ENCODE measurements at regions not wholly inside any gene's neighbourhood (a gene's known extent, or its start where the extent isn't known, plus 50 kb on each side); places are given as distances from the start of the nearest gene placed in this dataset.

GRCh38 chr2:104583811-104584210 lies 270.1 kb upstream of the POU3F3 start:
- H3K27ac ChIP-seq = no peak overlapping the region
- H3K36me3 ChIP-seq = no peaks in the 10 kb centered on the region
- H3K4me3 ChIP-seq = no peak overlapping the region
- no peaks in the 10 kb centered on the region for H3K9me3 ChIP-seq
- DNase-seq (ENCODE audit: low spot score) (no peak), ATAC-seq (ENCODE audit: insufficient number of reproducible peaks, low FRiP score, low read depth) (no peak)
- no peaks in the 10 kb centered on the region for H3K4me1 ChIP-seq (ENCODE audit: control insufficient read depth in 1 of 2, low read depth in 2 of 2)
- no peak for TF ChIP-seq CTCF (IDR thresholded peaks at IDR 0.05)
- H3K27me3 ChIP-seq (replicated peaks; ENCODE audit: insufficient read depth) = no peaks in the 10 kb centered on the region

- Histone ChIP-seq H3K27me3 (replicated peaks; ENCODE audit: insufficient read depth) (no peaks in the 10 kb centered on the region), H3K4me1 (ENCODE audit: control insufficient read depth in 1 of 2, low read depth in 2 of 2) (no peaks in the 10 kb centered on the region), H3K9me3 (no peaks in the 10 kb centered on the region), H3K36me3 (no peaks in the 10 kb centered on the region), H3K27ac (no peak overlapping the region), H3K4me3 (no peak overlapping the region)
- ATAC-seq (ENCODE audit: insufficient number of reproducible peaks, low FRiP score, low read depth) (no peak), DNase-seq (ENCODE audit: low spot score) (no peak)
- no peak for TF ChIP-seq CTCF (IDR thresholded peaks at IDR 0.05)
Observed at GRCh38 chr2:104584393-104584792, 269.5 kb upstream of the POU3F3 start.

- no peak for DNase-seq (ENCODE audit: low spot score)
Observed at GRCh38 chr2:104595576-104595975, 258.3 kb upstream of the POU3F3 start.

GRCh38 chr2:104597942-104598341 lies 256.0 kb upstream of the POU3F3 start:
- no peaks in the 10 kb centered on the region for H3K27me3 ChIP-seq (replicated peaks; ENCODE audit: insufficient read depth)

More at GRCh38 chr2:104595576-104595975, 258.3 kb upstream of the POU3F3 start:
- Histone ChIP-seq H3K9me3 (peaks cover 3% of the 10 kb centered on the region), H3K27me3 (replicated peaks; ENCODE audit: insufficient read depth) (no peaks in the 10 kb centered on the region), H3K27ac (no peak overlapping the region), H3K4me1 (ENCODE audit: control insufficient read depth in 1 of 2, low read depth in 2 of 2) (no peaks in the 10 kb centered on the region), H3K4me3 (no peak overlapping the region), H3K36me3 (no peaks in the 10 kb centered on the region)
- ATAC-seq (ENCODE audit: insufficient number of reproducible peaks, low FRiP score, low read depth) = no peak
- no peak for TF ChIP-seq CTCF (IDR thresholded peaks at IDR 0.05)

GRCh38 chr2:104598636-104599035 lies 255.3 kb upstream of the POU3F3 start:
- no peak overlapping the region for H3K4me3 ChIP-seq
- DNase-seq (ENCODE audit: low spot score) = no peak
- H3K9me3 ChIP-seq = no peaks in the 10 kb centered on the region
- TF ChIP-seq CTCF (IDR thresholded peaks at IDR 0.05) = no peak
- H3K4me1 ChIP-seq (ENCODE audit: control insufficient read depth in 1 of 2, low read depth in 2 of 2) = no peaks in the 10 kb centered on the region
- H3K27ac ChIP-seq = no peak overlapping the region
- no peaks in the 10 kb centered on the region for H3K27me3 ChIP-seq (replicated peaks; ENCODE audit: insufficient read depth)
- H3K36me3 ChIP-seq = no peaks in the 10 kb centered on the region
- no peak for ATAC-seq (ENCODE audit: insufficient number of reproducible peaks, low FRiP score, low read depth)

More at GRCh38 chr2:104597942-104598341, 256.0 kb upstream of the POU3F3 start:
- Histone ChIP-seq H3K9me3 (no peaks in the 10 kb centered on the region), H3K4me3 (no peak overlapping the region), H3K4me1 (ENCODE audit: control insufficient read depth in 1 of 2, low read depth in 2 of 2) (no peaks in the 10 kb centered on the region), H3K36me3 (no peaks in the 10 kb centered on the region), H3K27ac (no peak overlapping the region)
- ATAC-seq (ENCODE audit: insufficient number of reproducible peaks, low FRiP score, low read depth) (no peak), DNase-seq (ENCODE audit: low spot score) (no peak)
- TF ChIP-seq CTCF (IDR thresholded peaks at IDR 0.05) = no peak

Data from thoracic aorta (tissue), 2 donors.